Skeletal muscle satellite cell (primary cell): ENCODE measurements at regions not wholly inside any gene's neighbourhood (a gene's known extent, or its start where the extent isn't known, plus 50 kb on each side); places are given as distances from the start of the nearest gene placed in this dataset.
A peak's percentile ranks its signal among the peaks of the same experiment; 100 is the strongest.
"Not testable (repeated sequence)": the region's sequence is repeated elsewhere in the genome, so short reads cannot be mapped to it uniquely, and the experiment has no call there.

ENCODE experiments used
- H3K27me3 ChIP-seq: 2 replicates; pipeline ENCODE4 v1.7.0; 2013; ENCODE audit warnings: low read length; ENCODE audit not compliant: control insufficient read depth, insufficient read depth
- H3K36me3 ChIP-seq: 2 replicates; pipeline ENCODE4 v1.7.0; 2013; ENCODE audit warnings: mild to moderate bottlenecking, control low read depth, low read length; ENCODE audit not compliant: insufficient read depth
- H3K4me1 ChIP-seq: 2 replicates; pipeline ENCODE4 v1.7.0; 2013; ENCODE audit warnings: low read length; ENCODE audit not compliant: control insufficient read depth, insufficient read depth
- H3K4me2 ChIP-seq: 2 replicates; pipeline ENCODE4 v1.7.0; 2013; ENCODE audit warnings: mild to moderate bottlenecking, low read length
- H3K4me3 ChIP-seq: 2 replicates; pipeline ENCODE4 v1.7.0; 2013; ENCODE audit warnings: low read length
- H3K9ac ChIP-seq: 2 replicates; pipeline ENCODE4 v1.7.0; 2013; ENCODE audit warnings: mild to moderate bottlenecking, low read depth, low read length, moderate library complexity
- H3K9me3 ChIP-seq: replicated peaks from 2 replicates; pipeline ENCODE4 v1.7.0; 2013; ENCODE audit warnings: mild to moderate bottlenecking, control low read depth, low read length

- Histone ChIP-seq H3K36me3 (no peaks in the 10 kb centered on the region), H3K4me2 (no peak overlapping the region), H3K27me3 (peaks cover 9% of the 10 kb centered on the region), H3K4me3 (no peak overlapping the region), H3K9me3 (no peaks in the 10 kb centered on the region), H3K4me1 (no peaks in the 10 kb centered on the region), H3K9ac (no peak overlapping the region)
Measured at GRCh38 chr9:71524996-71525580, 243.2 kb downstream of the CEMIP2 start.

DNA sequence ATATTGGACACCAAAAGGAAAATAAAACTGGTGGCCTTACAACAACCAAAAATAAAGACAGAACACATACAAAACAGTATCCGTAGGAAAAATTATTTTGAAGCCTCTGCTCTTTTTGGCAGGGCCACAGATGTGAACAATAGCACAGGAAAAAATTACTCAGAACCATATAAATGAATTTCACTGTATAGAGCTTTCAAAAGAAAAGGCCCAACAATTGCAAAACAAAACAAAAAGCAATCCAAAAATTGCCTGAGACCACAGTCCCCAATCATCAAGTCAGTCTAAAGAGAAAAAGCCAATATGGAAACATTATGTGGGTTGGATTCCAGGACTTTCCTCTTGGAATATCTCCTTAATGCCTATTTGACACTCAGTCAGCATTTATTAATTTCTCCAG lies 243.8 kb downstream of the CEMIP2 start:
- no peak overlapping the region for H3K4me2 ChIP-seq
- H3K36me3 ChIP-seq = no peaks in the 10 kb centered on the region
- peaks cover 9% of the 10 kb centered on the region for H3K27me3 ChIP-seq
- no peak overlapping the region for H3K4me3 ChIP-seq
- no peak overlapping the region for H3K9ac ChIP-seq
- no peaks in the 10 kb centered on the region for H3K4me1 ChIP-seq
- no peaks in the 10 kb centered on the region for H3K9me3 ChIP-seq

DNA sequence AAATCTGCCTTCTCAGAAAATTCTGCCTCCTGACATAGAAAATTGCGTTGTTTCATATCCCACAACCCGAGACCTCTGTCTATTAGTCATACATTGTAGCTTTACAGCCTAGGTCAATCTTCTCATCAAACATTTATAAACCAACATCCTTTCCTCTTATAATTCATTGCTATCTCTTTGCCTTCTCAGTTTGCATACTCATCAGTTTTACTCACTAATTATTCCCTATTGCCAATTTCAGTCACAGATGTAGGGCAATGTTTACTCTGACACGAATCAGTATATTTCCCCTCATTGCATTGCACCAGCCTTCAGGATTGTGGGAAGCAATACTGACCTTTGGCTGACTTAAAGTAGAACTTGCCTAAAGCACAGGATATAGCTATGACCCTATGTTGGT lies 247.2 kb downstream of the CEMIP2 start:
- no peak overlapping the region for H3K9ac ChIP-seq
- peaks cover 8% of the 10 kb centered on the region for H3K27me3 ChIP-seq
- no peaks in the 10 kb centered on the region for H3K9me3 ChIP-seq
- H3K4me3 ChIP-seq = no peak overlapping the region
- no peaks in the 10 kb centered on the region for H3K4me1 ChIP-seq
- H3K4me2 ChIP-seq = no peak overlapping the region
- H3K36me3 ChIP-seq = no peaks in the 10 kb centered on the region

DNA sequence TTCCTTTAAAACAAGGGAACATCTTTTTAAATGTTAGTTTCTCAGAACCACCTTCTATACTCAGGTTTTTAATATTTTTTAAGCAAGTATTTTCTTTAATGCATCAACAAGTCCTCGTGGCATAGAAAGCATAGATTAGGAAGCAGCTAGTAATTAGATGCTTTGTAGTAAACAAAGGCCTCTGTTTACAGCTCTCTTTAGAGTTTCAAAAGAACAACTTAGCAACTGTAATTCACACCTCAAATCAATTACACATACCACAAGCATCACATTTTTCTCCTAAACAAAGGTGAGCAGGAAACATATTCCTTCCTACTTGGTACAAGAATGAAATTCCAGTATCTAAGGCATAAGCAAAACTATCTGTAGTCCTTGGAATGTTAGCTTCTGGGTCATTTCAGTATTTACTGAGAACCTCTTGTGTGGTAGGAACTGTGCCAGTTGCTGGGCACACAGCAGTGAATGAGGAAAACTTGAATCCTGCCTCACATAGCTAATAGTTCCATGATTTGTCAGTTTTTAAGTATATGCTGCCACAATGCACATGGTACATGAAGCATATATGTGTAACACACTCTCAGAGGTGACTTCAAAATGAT lies 249.1 kb downstream of the CEMIP2 start:
- no peak overlapping the region for H3K9ac ChIP-seq
- H3K9me3 ChIP-seq = no peaks in the 10 kb centered on the region
- H3K4me2 ChIP-seq = no peak overlapping the region
- peaks cover 3% of the 10 kb centered on the region for H3K27me3 ChIP-seq
- no peaks in the 10 kb centered on the region for H3K36me3 ChIP-seq
- H3K4me1 ChIP-seq = no peaks in the 10 kb centered on the region
- H3K4me3 ChIP-seq = no peak overlapping the region

- Histone ChIP-seq H3K9ac (no peak overlapping the region), H3K27me3 (peaks cover 3% of the 10 kb centered on the region), H3K36me3 (no peaks in the 10 kb centered on the region), H3K4me2 (no peak overlapping the region), H3K9me3 (no peaks in the 10 kb centered on the region), H3K4me3 (no peak overlapping the region), H3K4me1 (no peaks in the 10 kb centered on the region)
Measured at GRCh38 chr9:71518045-71518827, 250.1 kb downstream of the CEMIP2 start.

GRCh38 chr9:71515626-71516025 lies 252.7 kb downstream of the CEMIP2 start:
- Histone ChIP-seq H3K4me1 (no peaks in the 10 kb centered on the region), H3K36me3 (no peaks in the 10 kb centered on the region), H3K4me2 (no peak overlapping the region), H3K9ac (no peak overlapping the region), H3K4me3 (no peak overlapping the region), H3K9me3 (no peaks in the 10 kb centered on the region), H3K27me3 (peaks cover 3% of the 10 kb centered on the region)

- Histone ChIP-seq H3K36me3 (no peaks in the 10 kb centered on the region), H3K4me3 (no peak overlapping the region), H3K4me2 (no peak overlapping the region), H3K4me1 (no peaks in the 10 kb centered on the region), H3K27me3 (peaks cover 3% of the 10 kb centered on the region), H3K9me3 (no peaks in the 10 kb centered on the region), H3K9ac (no peak overlapping the region)
Measured at GRCh38 chr9:71515107-71515506, 253.2 kb downstream of the CEMIP2 start.

GRCh38 chr9:71514344-71514975 lies 253.9 kb downstream of the CEMIP2 start:
- Histone ChIP-seq H3K9ac (no peak overlapping the region), H3K27me3 (peaks cover 3% of the 10 kb centered on the region), H3K4me3 (no peak overlapping the region), H3K36me3 (no peaks in the 10 kb centered on the region), H3K4me1 (peaks cover 3% of the 10 kb centered on the region), H3K4me2 (no peak overlapping the region), H3K9me3 (no peaks in the 10 kb centered on the region)

GRCh38 chr9:71509054-71509453 lies 259.3 kb downstream of the CEMIP2 start:
- no peaks in the 10 kb centered on the region for H3K9me3 ChIP-seq
- H3K9ac ChIP-seq = no peak overlapping the region
- H3K36me3 ChIP-seq = no peaks in the 10 kb centered on the region
- H3K4me3 ChIP-seq = no peak overlapping the region
- no peak overlapping the region for H3K4me2 ChIP-seq
- no peaks in the 10 kb centered on the region for H3K27me3 ChIP-seq
- H3K4me1 ChIP-seq = peaks cover 40% of the 10 kb centered on the region

GRCh38 chr9:71508141-71508540 lies 260.2 kb downstream of the CEMIP2 start:
- not testable (repeated sequence) for H3K4me2 ChIP-seq, H3K4me3 ChIP-seq, H3K36me3 ChIP-seq, H3K27me3 ChIP-seq, H3K9ac ChIP-seq, H3K9me3 ChIP-seq
- H3K4me1 ChIP-seq = peaks cover 40% of the 10 kb centered on the region

DNA sequence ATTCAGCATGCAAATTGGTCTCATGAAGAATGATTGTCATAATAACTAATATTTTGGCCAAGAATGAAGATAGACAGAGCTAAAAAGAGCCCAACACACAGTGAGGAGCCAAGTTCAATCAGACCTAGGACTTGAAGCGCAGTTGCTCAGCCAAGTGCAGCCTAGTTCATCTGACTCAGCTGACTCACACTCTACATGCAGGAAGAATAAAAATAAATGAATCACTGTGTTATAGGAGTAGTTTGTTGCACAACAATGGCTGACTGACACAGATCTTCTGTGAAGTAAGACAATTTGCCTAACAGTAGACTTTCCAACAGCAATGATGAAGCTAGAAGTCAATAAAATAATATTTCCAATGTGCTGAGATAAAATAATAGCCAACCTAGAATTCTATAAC lies 261.5 kb downstream of the CEMIP2 start:
- Histone ChIP-seq H3K27me3 (no peaks in the 10 kb centered on the region), H3K4me1 (peaks cover 40% of the 10 kb centered on the region), H3K4me3 (no peak overlapping the region), H3K4me2 (peak overlapping the region; percentile 7), H3K9me3 (no peaks in the 10 kb centered on the region), H3K9ac (no peak overlapping the region), H3K36me3 (no peaks in the 10 kb centered on the region)
